ENCODE measurements at regions not wholly inside any gene's neighbourhood (a gene's known extent, or its start where the extent isn't known, plus 50 kb on each side); places are given as distances from the start of the nearest gene placed in this dataset.

GRCh38 chr12:92539976-92540781 is 162.6 kb upstream of the PLEKHG7 start:
- DNase-seq: no peak
- H3K4me3 ChIP-seq (ENCODE audit: insufficient read depth, low read depth, low read length, poor library complexity, severe bottlenecking): no peak overlapping the region
- H3K27me3 ChIP-seq (replicated peaks; ENCODE audit: control insufficient read depth, insufficient read depth, low read length, poor library complexity, severe bottlenecking): no peaks in the 10 kb centered on the region
- no peak overlapping the region for H3K27ac ChIP-seq (ENCODE audit: insufficient read depth, low read length, poor library complexity, severe bottlenecking)
- no peaks in the 10 kb centered on the region for H3K36me3 ChIP-seq (ENCODE audit: control insufficient read depth, insufficient read depth, low read length)
- no peaks in the 10 kb centered on the region for H3K9me3 ChIP-seq (ENCODE audit: control insufficient read depth, low read length)
- peaks cover 26% of the 10 kb centered on the region for H3K4me1 ChIP-seq (ENCODE audit: control insufficient read depth, insufficient read depth, low read length, poor library complexity, severe bottlenecking)

- H3K36me3 ChIP-seq (ENCODE audit: control insufficient read depth, insufficient read depth, low read length): no peaks in the 10 kb centered on the region
- H3K4me1 ChIP-seq (ENCODE audit: control insufficient read depth, insufficient read depth, low read length, poor library complexity, severe bottlenecking): peaks cover 26% of the 10 kb centered on the region
- H3K27ac ChIP-seq (ENCODE audit: insufficient read depth, low read length, poor library complexity, severe bottlenecking): no peak overlapping the region
- H3K9me3 ChIP-seq (ENCODE audit: control insufficient read depth, low read length): no peaks in the 10 kb centered on the region
- H3K27me3 ChIP-seq (replicated peaks; ENCODE audit: control insufficient read depth, insufficient read depth, low read length, poor library complexity, severe bottlenecking): no peaks in the 10 kb centered on the region
- H3K4me3 ChIP-seq (ENCODE audit: insufficient read depth, low read depth, low read length, poor library complexity, severe bottlenecking): no peak overlapping the region
- DNase-seq: no peak
These were observed 163.6 kb upstream of the PLEKHG7 start for GRCh38 chr12:92539110-92539749.

DNA sequence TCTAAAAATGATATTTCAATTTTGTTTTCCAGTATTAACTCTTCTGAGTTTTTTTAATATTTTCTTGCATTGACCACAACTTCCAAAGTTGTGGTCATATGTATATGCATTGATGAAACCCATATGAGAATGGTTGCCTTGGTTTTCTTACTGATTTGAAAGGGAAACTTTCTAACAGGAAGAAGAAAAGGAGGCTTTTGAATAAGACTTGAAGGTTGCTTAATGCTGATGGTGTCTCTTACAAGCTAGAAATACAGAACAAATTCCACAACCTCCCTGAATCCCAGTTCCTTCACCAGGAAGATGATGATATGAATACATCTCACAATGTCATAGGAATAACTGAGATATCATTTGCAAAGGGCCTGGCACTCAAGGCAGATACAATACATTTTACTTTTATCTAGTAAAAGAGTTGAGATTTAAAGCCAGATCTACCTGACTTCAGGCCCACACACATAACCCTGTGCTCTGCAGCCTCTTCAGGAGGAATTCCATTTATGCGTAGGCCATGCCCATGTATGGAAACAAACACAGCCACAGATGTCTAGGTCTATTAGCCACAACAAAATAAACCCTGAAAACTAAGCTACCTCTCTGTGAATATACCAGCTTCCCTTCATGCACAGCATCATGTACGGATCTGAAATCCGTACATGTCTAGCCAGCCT is 165.4 kb upstream of the PLEKHG7 start:
- Histone ChIP-seq H3K4me3 (ENCODE audit: insufficient read depth, low read depth, low read length, poor library complexity, severe bottlenecking) (no peak overlapping the region), H3K4me1 (ENCODE audit: control insufficient read depth, insufficient read depth, low read length, poor library complexity, severe bottlenecking) (peaks cover 26% of the 10 kb centered on the region), H3K9me3 (ENCODE audit: control insufficient read depth, low read length) (no peaks in the 10 kb centered on the region), H3K27me3 (replicated peaks; ENCODE audit: control insufficient read depth, insufficient read depth, low read length, poor library complexity, severe bottlenecking) (no peaks in the 10 kb centered on the region), H3K36me3 (ENCODE audit: control insufficient read depth, insufficient read depth, low read length) (no peaks in the 10 kb centered on the region), H3K27ac (ENCODE audit: insufficient read depth, low read length, poor library complexity, severe bottlenecking) (no peak overlapping the region)
- no peak for DNase-seq

DNA sequence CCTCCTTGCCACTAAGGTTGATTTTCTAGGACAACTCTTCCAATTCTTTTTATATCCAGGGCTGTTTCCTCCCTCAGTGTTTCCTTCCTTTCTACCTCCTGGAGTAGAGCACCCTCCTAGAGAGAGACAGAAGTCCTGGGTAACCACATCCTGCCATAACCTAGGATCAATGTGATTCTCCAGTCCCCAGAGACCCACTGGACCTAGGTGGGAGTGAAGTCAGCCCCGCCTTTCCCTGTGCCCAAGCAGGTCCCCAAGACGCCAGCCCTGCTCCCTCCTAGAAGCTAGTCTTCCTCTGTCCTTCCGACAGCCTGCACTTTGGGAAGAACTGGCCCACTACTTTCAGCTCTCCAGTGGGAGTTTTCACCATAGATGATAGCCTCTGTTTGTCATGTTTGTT is 166.8 kb upstream of the PLEKHG7 start:
- Histone ChIP-seq H3K27me3 (replicated peaks; ENCODE audit: control insufficient read depth, insufficient read depth, low read length, poor library complexity, severe bottlenecking) (no peaks in the 10 kb centered on the region), H3K9me3 (ENCODE audit: control insufficient read depth, low read length) (no peaks in the 10 kb centered on the region), H3K36me3 (ENCODE audit: control insufficient read depth, insufficient read depth, low read length) (no peaks in the 10 kb centered on the region), H3K4me1 (ENCODE audit: control insufficient read depth, insufficient read depth, low read length, poor library complexity, severe bottlenecking) (peaks cover 18% of the 10 kb centered on the region), H3K27ac (ENCODE audit: insufficient read depth, low read length, poor library complexity, severe bottlenecking) (no peak overlapping the region), H3K4me3 (ENCODE audit: insufficient read depth, low read depth, low read length, poor library complexity, severe bottlenecking) (no peak overlapping the region)
- DNase-seq: no peak

- Histone ChIP-seq H3K27me3 (replicated peaks; ENCODE audit: control insufficient read depth, insufficient read depth, low read length, poor library complexity, severe bottlenecking) (no peaks in the 10 kb centered on the region), H3K27ac (ENCODE audit: insufficient read depth, low read length, poor library complexity, severe bottlenecking) (no peak overlapping the region), H3K36me3 (ENCODE audit: control insufficient read depth, insufficient read depth, low read length) (no peaks in the 10 kb centered on the region), H3K4me1 (ENCODE audit: control insufficient read depth, insufficient read depth, low read length, poor library complexity, severe bottlenecking) (peaks cover 3% of the 10 kb centered on the region), H3K9me3 (ENCODE audit: control insufficient read depth, low read length) (no peaks in the 10 kb centered on the region), H3K4me3 (ENCODE audit: insufficient read depth, low read depth, low read length, poor library complexity, severe bottlenecking) (no peak overlapping the region)
- no peak for DNase-seq
These were observed 169.4 kb upstream of the PLEKHG7 start for GRCh38 chr12:92533280-92533890.

DNA sequence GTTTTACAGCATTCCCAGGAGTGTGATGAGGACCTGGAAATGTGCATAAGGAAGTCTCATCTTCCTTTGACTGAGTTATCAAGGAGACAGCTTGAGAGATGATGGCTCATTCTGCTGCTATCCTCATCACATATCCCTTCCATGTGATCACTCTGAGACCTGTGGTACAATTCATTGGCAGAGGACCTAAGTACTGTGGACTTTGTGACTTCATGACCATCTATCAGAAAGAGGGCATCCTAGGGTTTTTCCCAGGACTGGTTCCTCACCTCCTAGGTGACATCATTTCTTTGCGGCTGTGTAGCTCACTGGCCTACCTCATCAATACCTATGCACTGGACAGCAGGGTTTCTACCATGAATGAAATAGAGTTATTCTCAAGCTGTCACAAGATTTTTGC is 172.1 kb upstream of the PLEKHG7 start:
- H3K4me3 ChIP-seq (ENCODE audit: insufficient read depth, low read depth, low read length, poor library complexity, severe bottlenecking): no peak overlapping the region
- H3K27me3 ChIP-seq (replicated peaks; ENCODE audit: control insufficient read depth, insufficient read depth, low read length, poor library complexity, severe bottlenecking): no peaks in the 10 kb centered on the region
- DNase-seq: no peak
- H3K4me1 ChIP-seq (ENCODE audit: control insufficient read depth, insufficient read depth, low read length, poor library complexity, severe bottlenecking): no peaks in the 10 kb centered on the region
- no peaks in the 10 kb centered on the region for H3K9me3 ChIP-seq (ENCODE audit: control insufficient read depth, low read length)
- H3K27ac ChIP-seq (ENCODE audit: insufficient read depth, low read length, poor library complexity, severe bottlenecking): no peak overlapping the region
- H3K36me3 ChIP-seq (ENCODE audit: control insufficient read depth, insufficient read depth, low read length): no peaks in the 10 kb centered on the region

GRCh38 chr12:92529944-92530343 is 172.8 kb upstream of the PLEKHG7 start:
- Histone ChIP-seq H3K4me3 (ENCODE audit: insufficient read depth, low read depth, low read length, poor library complexity, severe bottlenecking) (no peak overlapping the region), H3K27ac (ENCODE audit: insufficient read depth, low read length, poor library complexity, severe bottlenecking) (no peak overlapping the region), H3K9me3 (ENCODE audit: control insufficient read depth, low read length) (no peaks in the 10 kb centered on the region), H3K27me3 (replicated peaks; ENCODE audit: control insufficient read depth, insufficient read depth, low read length, poor library complexity, severe bottlenecking) (no peaks in the 10 kb centered on the region), H3K4me1 (ENCODE audit: control insufficient read depth, insufficient read depth, low read length, poor library complexity, severe bottlenecking) (no peaks in the 10 kb centered on the region), H3K36me3 (ENCODE audit: control insufficient read depth, insufficient read depth, low read length) (no peaks in the 10 kb centered on the region)
- no peak for DNase-seq

- H3K27me3 ChIP-seq (replicated peaks; ENCODE audit: control insufficient read depth, insufficient read depth, low read length, poor library complexity, severe bottlenecking): no peaks in the 10 kb centered on the region
- H3K4me1 ChIP-seq (ENCODE audit: control insufficient read depth, insufficient read depth, low read length, poor library complexity, severe bottlenecking): no peaks in the 10 kb centered on the region
- no peak overlapping the region for H3K27ac ChIP-seq (ENCODE audit: insufficient read depth, low read length, poor library complexity, severe bottlenecking)
- H3K4me3 ChIP-seq (ENCODE audit: insufficient read depth, low read depth, low read length, poor library complexity, severe bottlenecking): no peak overlapping the region
- H3K36me3 ChIP-seq (ENCODE audit: control insufficient read depth, insufficient read depth, low read length): no peaks in the 10 kb centered on the region
- DNase-seq: no peak
- H3K9me3 ChIP-seq (ENCODE audit: control insufficient read depth, low read length): no peaks in the 10 kb centered on the region
These were observed 174.2 kb upstream of the PLEKHG7 start for GRCh38 chr12:92528586-92528985.

- Histone ChIP-seq H3K27me3 (replicated peaks; ENCODE audit: control insufficient read depth, insufficient read depth, low read length, poor library complexity, severe bottlenecking) (no peaks in the 10 kb centered on the region), H3K4me3 (ENCODE audit: insufficient read depth, low read depth, low read length, poor library complexity, severe bottlenecking) (no peak overlapping the region), H3K36me3 (ENCODE audit: control insufficient read depth, insufficient read depth, low read length) (no peaks in the 10 kb centered on the region), H3K27ac (ENCODE audit: insufficient read depth, low read length, poor library complexity, severe bottlenecking) (no peak overlapping the region), H3K4me1 (ENCODE audit: control insufficient read depth, insufficient read depth, low read length, poor library complexity, severe bottlenecking) (no peaks in the 10 kb centered on the region), H3K9me3 (ENCODE audit: control insufficient read depth, low read length) (no peaks in the 10 kb centered on the region)
- no peak for DNase-seq
These were observed 174.7 kb upstream of the PLEKHG7 start for GRCh38 chr12:92528097-92528496.

- DNase-seq: no peak
- no peaks in the 10 kb centered on the region for H3K27me3 ChIP-seq (replicated peaks; ENCODE audit: control insufficient read depth, insufficient read depth, low read length, poor library complexity, severe bottlenecking)
- H3K27ac ChIP-seq (ENCODE audit: insufficient read depth, low read length, poor library complexity, severe bottlenecking): no peak overlapping the region
- H3K4me3 ChIP-seq (ENCODE audit: insufficient read depth, low read depth, low read length, poor library complexity, severe bottlenecking): no peak overlapping the region
- no peaks in the 10 kb centered on the region for H3K4me1 ChIP-seq (ENCODE audit: control insufficient read depth, insufficient read depth, low read length, poor library complexity, severe bottlenecking)
- no peaks in the 10 kb centered on the region for H3K36me3 ChIP-seq (ENCODE audit: control insufficient read depth, insufficient read depth, low read length)
- H3K9me3 ChIP-seq (ENCODE audit: control insufficient read depth, low read length): no peaks in the 10 kb centered on the region
These were observed 178.3 kb upstream of the PLEKHG7 start for GRCh38 chr12:92524489-92524888.

Data from effector memory CD4-positive, alpha-beta T cell (primary cell).